ENCODE measurements at regions not wholly inside any gene's neighbourhood (a gene's known extent, or its start where the extent isn't known, plus 50 kb on each side); places are given as distances from the start of the nearest gene placed in this dataset.

DNA sequence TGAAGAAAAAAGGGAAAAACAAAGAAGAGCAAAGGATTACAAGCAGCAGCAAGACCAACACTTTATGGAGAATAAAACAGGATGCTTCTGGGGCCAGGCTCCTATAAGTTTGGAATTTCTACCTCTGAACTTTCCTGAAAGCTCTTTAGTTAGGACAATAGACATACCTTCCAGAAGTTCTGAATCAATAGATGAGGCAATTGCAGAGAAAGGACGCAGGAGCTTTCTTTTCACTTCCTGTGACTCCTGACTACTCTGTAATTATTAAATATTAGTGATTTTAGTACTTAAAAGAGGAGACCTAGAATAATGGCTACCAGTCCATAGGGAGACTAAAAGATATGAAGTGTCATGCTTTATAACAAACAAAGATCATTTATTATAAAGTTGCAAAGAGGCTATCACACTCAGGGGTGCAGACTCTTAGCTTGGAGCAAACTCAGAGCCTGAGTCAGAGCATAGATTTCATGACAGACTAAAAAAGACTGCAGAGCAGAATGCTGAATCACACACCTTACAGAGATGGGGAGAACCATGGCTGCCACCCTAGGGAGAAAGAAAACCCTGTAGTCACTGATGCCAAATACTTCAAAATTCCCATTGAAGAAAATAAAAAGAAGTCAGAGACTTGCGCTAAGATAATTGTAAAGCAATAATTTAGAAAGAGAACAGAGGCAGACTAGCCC is 52.5 kb upstream of the FAM136A start:
- H3K79me2 ChIP-seq (ENCODE audit: insufficient read depth, low read length), result no peaks in the 10 kb centered on the region
- no peak overlapping the region for H3K27ac ChIP-seq (ENCODE audit: low read length)
- no peak for TF ChIP-seq EZH2 (IDR thresholded peaks at IDR 0.05; ENCODE audit: borderline replicate concordance, low read depth, low read length, severe bottlenecking)
- TF ChIP-seq, protein P1, sequence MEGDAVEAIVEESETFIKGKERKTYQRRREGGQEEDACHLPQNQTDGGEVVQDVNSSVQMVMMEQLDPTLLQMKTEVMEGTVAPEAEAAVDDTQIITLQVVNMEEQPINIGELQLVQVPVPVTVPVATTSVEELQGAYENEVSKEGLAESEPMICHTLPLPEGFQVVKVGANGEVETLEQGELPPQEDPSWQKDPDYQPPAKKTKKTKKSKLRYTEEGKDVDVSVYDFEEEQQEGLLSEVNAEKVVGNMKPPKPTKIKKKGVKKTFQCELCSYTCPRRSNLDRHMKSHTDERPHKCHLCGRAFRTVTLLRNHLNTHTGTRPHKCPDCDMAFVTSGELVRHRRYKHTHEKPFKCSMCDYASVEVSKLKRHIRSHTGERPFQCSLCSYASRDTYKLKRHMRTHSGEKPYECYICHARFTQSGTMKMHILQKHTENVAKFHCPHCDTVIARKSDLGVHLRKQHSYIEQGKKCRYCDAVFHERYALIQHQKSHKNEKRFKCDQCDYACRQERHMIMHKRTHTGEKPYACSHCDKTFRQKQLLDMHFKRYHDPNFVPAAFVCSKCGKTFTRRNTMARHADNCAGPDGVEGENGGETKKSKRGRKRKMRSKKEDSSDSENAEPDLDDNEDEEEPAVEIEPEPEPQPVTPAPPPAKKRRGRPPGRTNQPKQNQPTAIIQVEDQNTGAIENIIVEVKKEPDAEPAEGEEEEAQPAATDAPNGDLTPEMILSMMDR (IDR thresholded peaks at IDR 0.05; ENCODE audit: borderline replicate concordance, extremely low read depth, low read length, poor library complexity, severe bottlenecking), result no peak
- DNase-seq (no peak), ATAC-seq (ENCODE audit: insufficient read depth, low read depth) (no peak)
- H3K9ac ChIP-seq (ENCODE audit: low read depth, low read length), result no peak overlapping the region
- peaks cover 12% of the 10 kb centered on the region for H3K27me3 ChIP-seq (ENCODE audit: insufficient read depth, low read length, poor library complexity)
- no peaks in the 10 kb centered on the region for H3K36me3 ChIP-seq (ENCODE audit: insufficient read depth, low read length)
- H3K4me2 ChIP-seq (ENCODE audit: insufficient read depth, low read length), result no peak overlapping the region
- H3K9me3 ChIP-seq (ENCODE audit: insufficient read depth, low read length, severe bottlenecking), result no peaks in the 10 kb centered on the region
- H3K4me1 ChIP-seq (ENCODE audit: insufficient read depth, low read length), result no peaks in the 10 kb centered on the region
- H4K20me1 ChIP-seq (ENCODE audit: insufficient read depth, low read length), result no peaks in the 10 kb centered on the region
- no peak overlapping the region for H3K4me3 ChIP-seq (ENCODE audit: low read depth in 1 of 2, low read length in 2 of 2)
- no peak overlapping the region for H2AFZ ChIP-seq (ENCODE audit: low read depth, low read length)
